CD8-positive, alpha-beta memory T cell (primary cell): ENCODE measurements at regions not wholly inside any gene's neighbourhood (a gene's known extent, or its start where the extent isn't known, plus 50 kb on each side); places are given as distances from the start of the nearest gene placed in this dataset.
"Not testable (repeated sequence)": the region's sequence is repeated elsewhere in the genome, so short reads cannot be mapped to it uniquely, and the experiment has no call there.

ENCODE experiments used
- CTCF ChIA-PET: fragments of 350-600 bp; sonication (Branson Sonifier 250); formaldehyde crosslinking; loops from one replicate; lab custom pipeline; 2021; ENCODE audit warnings: antibody characterized with exemption; lab: Charles Lee
- POLR2A ChIA-PET: fragments of 350-600 bp; sonication (Branson Sonifier 250); formaldehyde crosslinking; loops from one replicate; lab custom pipeline; 2021; ENCODE audit warnings: antibody characterized with exemption; lab: Charles Lee
- DNase-seq, 5 donors: peaks; one replicate each; pipeline versions ENCODE4 v3.0.0 to v3.0.0-alpha.2; 2020 to 2022; ENCODE audit warnings: mixed read lengths in 1 of 5
- H3K27ac ChIP-seq: one replicate; pipeline ENCODE4 v1.7.0; 2013; ENCODE audit warnings: low read depth, mild to moderate bottlenecking, low read length, moderate library complexity
- H3K27me3 ChIP-seq: 2 replicates; pipeline ENCODE4 v1.7.0; 2013; ENCODE audit warnings: low read length, mild to moderate bottlenecking; ENCODE audit not compliant: insufficient read depth, poor library complexity, severe bottlenecking
- H3K36me3 ChIP-seq: 2 replicates; pipeline ENCODE4 v1.7.0; 2013; ENCODE audit warnings: mild to moderate bottlenecking, low read length, moderate library complexity; ENCODE audit not compliant: insufficient read depth
- H3K4me1 ChIP-seq: 2 replicates; pipeline ENCODE4 v1.7.0; 2013; ENCODE audit warnings: mild to moderate bottlenecking, low read length, moderate library complexity; ENCODE audit not compliant: insufficient read depth
- H3K4me3 ChIP-seq: 2 replicates; pipeline ENCODE4 v1.7.0; 2013; ENCODE audit warnings: mild to moderate bottlenecking, low read length
- H3K9me3 ChIP-seq: 2 replicates; pipeline ENCODE4 v1.7.0; 2013; ENCODE audit warnings: mild to moderate bottlenecking, low read length
- H3K27ac Mint-ChIP-seq, 8 donors: one replicate each; pipeline ENCODE4 v1.8.0; 2020 to 2021; ENCODE audit warnings: mixed read lengths in 8 of 8, mild to moderate bottlenecking in 6 of 8, inconsistent platforms in 3 of 8, moderate library complexity in 3 of 8
- H3K27me3 Mint-ChIP-seq, 2 donors: one replicate each; pipeline ENCODE4 v1.8.0; 2020 to 2021; ENCODE audit warnings: mixed read lengths in 2 of 2, mild to moderate bottlenecking in 1 of 2, moderate library complexity in 1 of 2
- H3K36me3 Mint-ChIP-seq, 3 donors: one replicate each; pipeline ENCODE4 v1.8.0; 2020 to 2021; ENCODE audit warnings: mixed read lengths in 3 of 3, inconsistent platforms in 1 of 3, mild to moderate bottlenecking in 1 of 3
- H3K4me1 Mint-ChIP-seq, 3 donors: one replicate each; pipeline ENCODE4 v1.8.0; 2020 to 2021; ENCODE audit warnings: mixed read lengths in 3 of 3, inconsistent platforms in 1 of 3, mild to moderate bottlenecking in 1 of 3
- H3K4me3 Mint-ChIP-seq, 7 donors: one replicate each; pipeline ENCODE4 v1.8.0; 2020 to 2021; ENCODE audit warnings: mixed read lengths in 7 of 7, mild to moderate bottlenecking in 6 of 7, moderate library complexity in 4 of 7, inconsistent platforms in 2 of 7
- H3K9me3 Mint-ChIP-seq, 5 donors: one replicate each; pipeline ENCODE4 v1.8.0; 2020 to 2022; ENCODE audit warnings: mixed read lengths in 5 of 5, mild to moderate bottlenecking in 3 of 5, moderate library complexity in 2 of 5, inconsistent platforms in 1 of 5

- no peak overlapping the region for H3K27ac Mint-ChIP-seq
- peaks cover 5% of the 10 kb centered on the region in 2 donors for H3K27me3 Mint-ChIP-seq
These were observed 83.4 kb upstream of the RGPD5 start for GRCh38 chr2:109710505-109711229.

GRCh38 chr2:109711230-109712122 is 82.6 kb upstream of the RGPD5 start:
- Histone ChIP-seq H3K4me3 (no peak overlapping the region), H3K9me3 (no peaks in the 10 kb centered on the region), H3K27ac (no peak overlapping the region), H3K36me3 (no peaks in the 10 kb centered on the region), H3K4me1 (no peaks in the 10 kb centered on the region), H3K27me3 (no peaks in the 10 kb centered on the region)
- Mint-ChIP-seq H3K9me3 (no peaks in the 10 kb centered on the region), H3K27me3 (peaks cover 3 to 5% of the 10 kb centered on the region in 2 donors), H3K36me3 (no peaks in the 10 kb centered on the region), H3K4me3 (no peak overlapping the region), H3K27ac (no peak overlapping the region), H3K4me1 (no peaks in the 10 kb centered on the region)
- DNase-seq, result no peak
- CTCF ChIA-PET, result no interaction called here
- POLR2A ChIA-PET, result no interaction called here

More at GRCh38 chr2:109710505-109711229, 83.4 kb upstream of the RGPD5 start:
- ChIA-PET POLR2A (no interaction called here), CTCF (no interaction called here)
- no peaks in the 10 kb centered on the region for H3K4me1 Mint-ChIP-seq
- H3K36me3 ChIP-seq, result no peaks in the 10 kb centered on the region
- H3K9me3 ChIP-seq, result no peaks in the 10 kb centered on the region
- no peaks in the 10 kb centered on the region for H3K9me3 Mint-ChIP-seq
- no peaks in the 10 kb centered on the region for H3K27me3 ChIP-seq
- H3K27ac ChIP-seq, result no peak overlapping the region
- no peaks in the 10 kb centered on the region for H3K36me3 Mint-ChIP-seq
- no peak overlapping the region for H3K4me3 ChIP-seq
- H3K4me3 Mint-ChIP-seq, result no peak overlapping the region
- no peak for DNase-seq
- no peaks in the 10 kb centered on the region for H3K4me1 ChIP-seq

- DNase-seq, result no peak
- POLR2A ChIA-PET, result no interaction called here
- H3K27me3 ChIP-seq, result no peaks in the 10 kb centered on the region
- no peaks in the 10 kb centered on the region for H3K4me1 Mint-ChIP-seq
- no peak overlapping the region for H3K27ac Mint-ChIP-seq
- no peak overlapping the region for H3K27ac ChIP-seq
- H3K27me3 Mint-ChIP-seq, result peaks cover 3 to 5% of the 10 kb centered on the region in 2 donors
- CTCF ChIA-PET, result no interaction called here
- H3K9me3 Mint-ChIP-seq, result no peaks in the 10 kb centered on the region
- H3K36me3 Mint-ChIP-seq, result no peaks in the 10 kb centered on the region
- no peak overlapping the region for H3K4me3 ChIP-seq
- no peaks in the 10 kb centered on the region for H3K36me3 ChIP-seq
- no peaks in the 10 kb centered on the region for H3K4me1 ChIP-seq
- H3K4me3 Mint-ChIP-seq, result no peak overlapping the region
- H3K9me3 ChIP-seq, result no peaks in the 10 kb centered on the region
These were observed 82.0 kb upstream of the RGPD5 start for GRCh38 chr2:109712123-109712449.

- H3K27ac Mint-ChIP-seq, result peak overlapping the region in 1 of 8 donors; percentile 44
- Histone ChIP-seq H3K36me3 (no peaks in the 10 kb centered on the region), H3K27me3 (no peaks in the 10 kb centered on the region), H3K4me3 (no peak overlapping the region), H3K27ac (no peak overlapping the region), H3K4me1 (no peaks in the 10 kb centered on the region), H3K9me3 (no peaks in the 10 kb centered on the region)
- CTCF ChIA-PET, result no interaction called here
- no peaks in the 10 kb centered on the region for H3K4me1 Mint-ChIP-seq
- peaks cover 3 to 5% of the 10 kb centered on the region in 2 donors for H3K27me3 Mint-ChIP-seq
- H3K9me3 Mint-ChIP-seq, result no peaks in the 10 kb centered on the region
- H3K4me3 Mint-ChIP-seq, result no peak overlapping the region
- no peak for DNase-seq
- H3K36me3 Mint-ChIP-seq, result no peaks in the 10 kb centered on the region
- POLR2A ChIA-PET, result no interaction called here
These were observed 81.4 kb upstream of the RGPD5 start for GRCh38 chr2:109712746-109713145.

- Histone ChIP-seq H3K4me3 (no peak overlapping the region), H3K9me3 (no peaks in the 10 kb centered on the region), H3K27ac (no peak overlapping the region), H3K4me1 (no peaks in the 10 kb centered on the region), H3K27me3 (no peaks in the 10 kb centered on the region), H3K36me3 (no peaks in the 10 kb centered on the region)
- ChIA-PET POLR2A (no interaction called here), CTCF (no interaction called here)
- H3K4me1 Mint-ChIP-seq, result no peaks in the 10 kb centered on the region
- DNase-seq, result no peak
- peaks cover 0 to 6% (median 0%) of the 10 kb centered on the region in 5 donors for H3K9me3 Mint-ChIP-seq
- no peak overlapping the region for H3K27ac Mint-ChIP-seq
- no peaks in the 10 kb centered on the region for H3K36me3 Mint-ChIP-seq
- H3K27me3 Mint-ChIP-seq, result peaks cover 3 to 5% of the 10 kb centered on the region in 2 donors
- no peak overlapping the region for H3K4me3 Mint-ChIP-seq
These were observed 78.7 kb upstream of the RGPD5 start for GRCh38 chr2:109715313-109715805.

- H3K36me3 ChIP-seq, DNase-seq, H3K4me3 ChIP-seq, H3K27ac ChIP-seq, H3K27me3 Mint-ChIP-seq, POLR2A ChIA-PET, H3K9me3 ChIP-seq, H3K27ac Mint-ChIP-seq, H3K4me3 Mint-ChIP-seq, H3K9me3 Mint-ChIP-seq, H3K36me3 Mint-ChIP-seq, H3K4me1 Mint-ChIP-seq, H3K4me1 ChIP-seq, CTCF ChIA-PET, H3K27me3 ChIP-seq: not testable (repeated sequence)
These were observed 77.5 kb upstream of the RGPD5 start for GRCh38 chr2:109716596-109716995.

GRCh38 chr2:109718139-109718538 is 76.0 kb upstream of the RGPD5 start:
- Mint-ChIP-seq H3K36me3 (no peaks in the 10 kb centered on the region), H3K27ac (no peak overlapping the region), H3K4me3 (no peak overlapping the region), H3K9me3 (peaks cover 0 to 6% (median 0%) of the 10 kb centered on the region in 5 donors), H3K27me3 (peaks cover 3% of the 10 kb centered on the region in 2 donors), H3K4me1 (no peaks in the 10 kb centered on the region)
- ChIA-PET POLR2A (no interaction called here), CTCF (no interaction called here)
- no peaks in the 10 kb centered on the region for H3K9me3 ChIP-seq
- no peaks in the 10 kb centered on the region for H3K36me3 ChIP-seq
- DNase-seq, result no peak
- H3K27ac ChIP-seq, result no peak overlapping the region
- H3K27me3 ChIP-seq, result no peaks in the 10 kb centered on the region
- no peaks in the 10 kb centered on the region for H3K4me1 ChIP-seq
- H3K4me3 ChIP-seq, result no peak overlapping the region

- H3K27me3 Mint-ChIP-seq, result peaks cover 3 to 13% of the 10 kb centered on the region in 2 donors
- POLR2A ChIA-PET, result no interaction called here
- no peaks in the 10 kb centered on the region for H3K4me1 Mint-ChIP-seq
- CTCF ChIA-PET, result no interaction called here
- H3K4me3 Mint-ChIP-seq, result no peak overlapping the region
- no peak overlapping the region for H3K27ac Mint-ChIP-seq
- H3K4me3 ChIP-seq, result no peak overlapping the region
- H3K36me3 Mint-ChIP-seq, result no peaks in the 10 kb centered on the region
- H3K27ac ChIP-seq, result no peak overlapping the region
- DNase-seq, result no peak
- no peaks in the 10 kb centered on the region for H3K27me3 ChIP-seq
- peaks cover 0 to 6% (median 0%) of the 10 kb centered on the region in 5 donors for H3K9me3 Mint-ChIP-seq
- H3K4me1 ChIP-seq, result no peaks in the 10 kb centered on the region
- H3K9me3 ChIP-seq, result no peaks in the 10 kb centered on the region
- no peaks in the 10 kb centered on the region for H3K36me3 ChIP-seq
These were observed 74.2 kb upstream of the RGPD5 start for GRCh38 chr2:109719871-109720270.
